H9 (cell line): ENCODE measurements at regions not wholly inside any gene's neighbourhood (a gene's known extent, or its start where the extent isn't known, plus 50 kb on each side); places are given as distances from the start of the nearest gene placed in this dataset.

Experiments used
- DNase-seq: peaks from one replicate; pipeline ENCODE4 v3.0.0-alpha.2; 2017
- H2AFZ ChIP-seq: one replicate; pipeline ENCODE4 v1.6.1; 2013; ENCODE audit warnings: mild to moderate bottlenecking, low read length, control low read depth, moderate library complexity
- H2AK5ac ChIP-seq: 2 replicates; pipeline ENCODE4 v1.6.1; 2013; ENCODE audit warnings: low read length, control low read depth, mixed read lengths; ENCODE audit not compliant: insufficient read length
- H2BK120ac ChIP-seq: one replicate; pipeline ENCODE4 v1.6.1; 2013; ENCODE audit warnings: low read depth, mild to moderate bottlenecking, low read length, control low read depth, inconsistent platforms; ENCODE audit not compliant: poor library complexity, severe bottlenecking
- H2BK12ac ChIP-seq: 2 replicates; pipeline ENCODE4 v1.6.1; 2013; ENCODE audit warnings: low read length, control low read depth, mixed read lengths, low read depth; ENCODE audit not compliant: insufficient read length
- H2BK15ac ChIP-seq: 2 replicates; pipeline ENCODE4 v1.6.1; 2013; ENCODE audit warnings: low read depth, low read length, control low read depth
- H2BK20ac ChIP-seq: one replicate; pipeline ENCODE4 v1.6.1; 2013; ENCODE audit warnings: low read depth, mild to moderate bottlenecking, low read length, control low read depth, inconsistent platforms; ENCODE audit not compliant: poor library complexity, severe bottlenecking
- H2BK5ac ChIP-seq: 2 replicates; pipeline ENCODE4 v1.6.1; 2013; ENCODE audit warnings: low read length, control low read depth, mixed read lengths; ENCODE audit not compliant: insufficient read length
- H3K14ac ChIP-seq: 2 replicates; pipeline ENCODE4 v1.6.1; 2013; ENCODE audit warnings: low read length, control low read depth; ENCODE audit not compliant: insufficient read depth
- H3K18ac ChIP-seq: 2 replicates; pipeline ENCODE4 v1.6.1; 2013; ENCODE audit warnings: low read depth, mild to moderate bottlenecking, mixed read lengths, low read length, control low read depth; ENCODE audit not compliant: insufficient read length
- H3K23ac ChIP-seq: 2 replicates; pipeline ENCODE4 v1.6.1; 2013; ENCODE audit warnings: low read length, control low read depth, mixed read lengths, low read depth; ENCODE audit not compliant: insufficient read length
- H3K23me2 ChIP-seq: 2 replicates; pipeline ENCODE4 v1.6.1; 2013; ENCODE audit warnings: low read depth, mild to moderate bottlenecking, mixed read lengths, low read length, control low read depth; ENCODE audit not compliant: insufficient read length, poor library complexity, severe bottlenecking
- H3K27ac ChIP-seq: 2 replicates; pipeline ENCODE4 v1.5.1; 2013; ENCODE audit warnings: low read length, control low read depth, mixed read lengths, low read depth; ENCODE audit not compliant: insufficient read length
- H3K27me3 ChIP-seq: 2 replicates; pipeline ENCODE4 v1.6.1; 2013; ENCODE audit warnings: low read length, control low read depth, inconsistent platforms; ENCODE audit not compliant: insufficient read depth
- H3K4ac ChIP-seq: 2 replicates; pipeline ENCODE4 v1.6.1; 2013; ENCODE audit warnings: low read depth, mild to moderate bottlenecking, control low read depth, inconsistent platforms, low read length, moderate library complexity
- H3K4me1 ChIP-seq: 2 replicates; pipeline ENCODE4 v1.6.1; 2013; ENCODE audit warnings: low read length, control low read depth, inconsistent platforms; ENCODE audit not compliant: insufficient read depth
- H3K4me2 ChIP-seq: 2 replicates; pipeline ENCODE4 v1.6.1; 2013; ENCODE audit warnings: low read length, control low read depth, mixed read lengths; ENCODE audit not compliant: insufficient read length, insufficient read depth
- H3K56ac ChIP-seq: 2 replicates; pipeline ENCODE4 v1.6.1; 2013; ENCODE audit warnings: low read depth, mild to moderate bottlenecking, mixed read lengths, low read length, control low read depth; ENCODE audit not compliant: insufficient read length
- H3K79me1 ChIP-seq: 2 replicates; pipeline ENCODE4 v1.6.1; 2013; ENCODE audit warnings: low read depth, mild to moderate bottlenecking, moderate library complexity, low read length, control low read depth, inconsistent platforms; ENCODE audit not compliant: insufficient read depth, poor library complexity, severe bottlenecking
- H3K79me2 ChIP-seq: 2 replicates; pipeline ENCODE4 v1.6.1; 2013; ENCODE audit warnings: low read length, control low read depth, inconsistent platforms; ENCODE audit not compliant: insufficient read depth
- H3K9ac ChIP-seq: 2 replicates; pipeline ENCODE4 v1.6.1; 2013; ENCODE audit warnings: low read length, control low read depth, mixed read lengths; ENCODE audit not compliant: insufficient read length; ENCODE audit errors: extremely low read depth
- H3K9me3 ChIP-seq: one replicate; pipeline ENCODE4 v1.6.1; 2013; ENCODE audit warnings: low read depth, low read length, inconsistent platforms; ENCODE audit not compliant: control insufficient read depth
- H3T11ph ChIP-seq: one replicate; pipeline ENCODE4 v1.6.1; 2013; ENCODE audit warnings: mild to moderate bottlenecking, low read length, control low read depth, inconsistent platforms
- H4K20me1 ChIP-seq: one replicate; pipeline ENCODE4 v1.6.1; 2013; ENCODE audit not compliant: control insufficient read depth, insufficient read length, insufficient read depth
- H4K5ac ChIP-seq: 2 replicates; pipeline ENCODE4 v1.6.1; 2013; ENCODE audit warnings: low read depth, mild to moderate bottlenecking, mixed read lengths, low read length, control low read depth; ENCODE audit not compliant: insufficient read length
- H4K8ac ChIP-seq: replicated peaks from 2 replicates; pipeline ENCODE4 v1.6.1; 2013; ENCODE audit warnings: low read length, control low read depth, mixed read lengths, low read depth; ENCODE audit not compliant: insufficient read length
- H4K91ac ChIP-seq: 2 replicates; pipeline ENCODE4 v1.6.1; 2013; ENCODE audit warnings: low read depth, mild to moderate bottlenecking, moderate library complexity, mixed read lengths, low read length, control low read depth; ENCODE audit not compliant: insufficient read length
- H3K27ac Mint-ChIP-seq, 3 experiments: 2 replicates in 2 of 3; 3 replicates in 1 of 3; pipeline ENCODE4 v1.8.0; 2020 to 2021; ENCODE audit warnings: mixed read lengths in 3 of 3, mild to moderate bottlenecking in 1 of 3, moderate library complexity in 1 of 3
- H3K27me3 Mint-ChIP-seq: 2 replicates; pipeline ENCODE4 v1.8.0; 2021; ENCODE audit warnings: low read depth, mild to moderate bottlenecking, moderate library complexity, mixed read lengths
- H3K36me3 Mint-ChIP-seq, 3 experiments: 2 replicates in 2 of 3; 3 replicates in 1 of 3; pipeline ENCODE4 v1.8.0; 2020 to 2021; ENCODE audit warnings: low read depth in 3 of 3, mixed read lengths in 3 of 3; ENCODE audit not compliant: insufficient read depth in 1 of 3
- H3K4me1 Mint-ChIP-seq, 2 experiments: 2 replicates each; pipeline ENCODE4 v1.8.0; 2020; ENCODE audit warnings: mixed read lengths in 2 of 2
- H3K4me3 Mint-ChIP-seq, 2 experiments: 2 replicates in 1 of 2; 3 replicates in 1 of 2; pipeline ENCODE4 v1.8.0; 2020 to 2021; ENCODE audit warnings: mild to moderate bottlenecking in 2 of 2, mixed read lengths in 2 of 2, moderate library complexity in 1 of 2
- H3K9me3 Mint-ChIP-seq, 2 experiments: 2 replicates in 1 of 2; 3 replicates in 1 of 2; pipeline ENCODE4 v1.8.0; 2020; ENCODE audit warnings: mild to moderate bottlenecking in 2 of 2, mixed read lengths in 2 of 2, moderate library complexity in 1 of 2
- CTCF ChIP-seq: fragments of 200-600 bp; sonication (generic); conservative IDR thresholded peaks from 3 replicates; pipeline ENCODE4 v1.8.0; 2021; ENCODE audit warnings: antibody characterized with exemption, mild to moderate bottlenecking
- WGBS: extraction: QIAGEN DNeasy Blood & Tissue Kit; methylation state at CpG from one replicate; pipeline ENCODE4 v1.1.7; 2013; ENCODE audit warnings: missing lambda C conversion rate, low lambda C conversion rate, mixed read lengths; ENCODE audit not compliant: insufficient read length; ENCODE audit errors: extremely low coverage; 5-methylcytosine and 5-hydroxymethylcytosine counted together

GRCh38 chr12:93314177-93314497 is 63.6 kb upstream of the NUDT4 start:
- Histone ChIP-seq H3K27ac (no peak overlapping the region), H3K4ac (no peak overlapping the region), H2BK12ac (no peak overlapping the region), H2BK120ac (no peak overlapping the region), H2BK5ac (no peak overlapping the region), H3T11ph (no peak overlapping the region), H3K4me2 (no peak overlapping the region), H3K27me3 (no peaks in the 10 kb centered on the region), H2BK20ac (no peak overlapping the region), H4K5ac (no peak overlapping the region), H3K4me1 (no peaks in the 10 kb centered on the region), H3K18ac (no peak overlapping the region), H3K56ac (no peak overlapping the region), H3K23ac (no peak overlapping the region), H2AFZ (no peak overlapping the region), H4K8ac (no peak overlapping the region), H3K9me3 (no peaks in the 10 kb centered on the region), H3K9ac (no peak overlapping the region), H3K79me1 (no peaks in the 10 kb centered on the region), H3K23me2 (no peaks in the 10 kb centered on the region), H2AK5ac (no peak overlapping the region), H2BK15ac (no peak overlapping the region), H3K79me2 (no peaks in the 10 kb centered on the region), H4K20me1 (no peaks in the 10 kb centered on the region), H3K14ac (no peak overlapping the region), H4K91ac (no peak overlapping the region)
- Mint-ChIP-seq H3K4me3 (no peak overlapping the region), H3K9me3 (no peaks in the 10 kb centered on the region), H3K27ac (no peak overlapping the region; a peak in 1 of 7 replicates), H3K27me3 (no peaks in the 10 kb centered on the region; the same call in none of the 2 replicates), H3K4me1 (peaks cover 5 to 7% of the 10 kb centered on the region in 2 experiments; a peak in 1 of 4 replicates), H3K36me3 (no peaks in the 10 kb centered on the region)
- no peak for TF ChIP-seq CTCF
- DNase-seq: no peak
- no CpG with 5 or more reads among the region's 4 CpGs for WGBS
